HG03378 (cell line): ENCODE measurements at regions not wholly inside any gene's neighbourhood (a gene's known extent, or its start where the extent isn't known, plus 50 kb on each side); places are given as distances from the start of the nearest gene placed in this dataset.

Experiments used
- ATAC-seq: cut with Tn5 transposase; IDR thresholded peaks from one replicate; pipeline ENCODE4 v1.9.1; 2021; ENCODE audit warnings: mild to moderate bottlenecking, moderate library complexity; ENCODE audit not compliant: unreplicated experiment

DNA sequence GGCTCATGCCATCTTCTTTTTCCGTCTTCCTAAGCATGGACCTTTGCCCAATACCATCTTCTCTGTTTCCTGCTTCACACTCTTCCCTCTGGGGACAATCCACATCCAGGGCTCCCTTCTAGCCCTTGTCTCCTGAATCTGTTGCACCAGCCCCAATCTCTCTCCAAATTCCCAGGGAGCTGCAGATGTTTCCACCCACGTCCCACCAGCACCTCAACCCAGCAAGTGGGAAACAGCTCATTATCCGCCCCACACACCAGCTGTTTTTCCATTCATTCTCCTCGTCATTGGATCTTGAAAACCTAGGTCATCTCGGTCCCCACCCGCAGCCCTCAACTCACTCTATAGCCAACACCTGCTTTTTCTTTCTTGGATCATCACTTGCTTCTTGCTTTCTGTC lies 185.0 kb upstream of the CDYL start:
- ATAC-seq, result no peak

DNA sequence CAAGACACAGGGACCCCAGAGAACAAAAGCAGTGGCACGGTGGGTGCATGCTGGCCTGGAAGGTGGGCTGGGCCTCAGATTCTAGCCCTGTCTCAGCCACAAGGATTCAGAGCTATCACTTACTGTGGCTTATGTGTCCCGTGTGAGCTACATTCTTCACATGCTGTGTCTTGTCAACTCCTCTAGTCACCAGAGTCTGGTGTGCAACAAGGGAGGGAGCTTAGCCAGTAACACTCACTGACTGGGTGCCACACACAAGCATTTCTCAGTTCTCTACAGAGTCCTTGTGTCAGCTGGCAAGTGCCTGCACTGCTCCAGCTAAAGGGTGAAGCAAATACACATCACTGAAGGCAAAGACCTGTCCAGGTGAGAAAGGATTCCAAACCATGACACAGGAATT lies 186.9 kb upstream of the CDYL start:
- no peak for ATAC-seq

DNA sequence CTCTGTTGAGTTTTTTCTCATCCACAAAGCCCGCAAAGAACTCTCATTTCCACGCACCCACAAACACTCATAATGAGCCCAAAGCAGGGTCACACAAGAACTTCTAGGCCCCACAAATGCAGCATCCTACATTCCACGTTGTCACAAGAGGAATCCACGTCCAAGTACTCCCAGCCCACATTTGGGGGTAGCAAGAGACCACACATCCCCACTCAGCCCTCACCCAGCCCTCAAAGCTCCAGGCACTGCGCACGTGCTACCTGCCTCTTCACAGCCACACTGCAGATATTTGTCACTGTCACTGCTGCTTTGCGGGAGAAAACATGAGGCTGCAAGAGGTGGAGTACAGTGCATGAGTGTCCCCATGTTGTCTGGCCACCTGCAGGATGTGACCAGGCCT lies 187.6 kb upstream of the CDYL start:
- no peak for ATAC-seq

DNA sequence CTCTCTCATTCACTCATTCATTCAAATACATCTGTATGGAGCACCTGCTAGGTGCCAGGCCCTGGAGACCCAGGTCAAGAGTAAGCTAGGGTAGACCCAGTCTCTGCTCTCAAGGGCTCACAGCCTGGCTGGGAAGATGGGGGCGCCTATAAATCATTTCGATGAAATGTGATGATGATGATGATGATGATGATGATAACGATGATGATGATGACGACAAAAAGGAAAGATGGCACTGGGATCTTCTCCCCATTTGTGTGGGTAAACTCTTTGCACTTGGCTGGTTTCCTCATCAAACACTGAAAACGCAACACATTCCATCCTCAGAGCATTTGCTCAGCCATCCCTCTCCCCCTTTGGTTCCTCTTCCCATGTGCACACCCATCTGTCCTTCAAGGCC lies 188.0 kb upstream of the CDYL start:
- no peak for ATAC-seq

DNA sequence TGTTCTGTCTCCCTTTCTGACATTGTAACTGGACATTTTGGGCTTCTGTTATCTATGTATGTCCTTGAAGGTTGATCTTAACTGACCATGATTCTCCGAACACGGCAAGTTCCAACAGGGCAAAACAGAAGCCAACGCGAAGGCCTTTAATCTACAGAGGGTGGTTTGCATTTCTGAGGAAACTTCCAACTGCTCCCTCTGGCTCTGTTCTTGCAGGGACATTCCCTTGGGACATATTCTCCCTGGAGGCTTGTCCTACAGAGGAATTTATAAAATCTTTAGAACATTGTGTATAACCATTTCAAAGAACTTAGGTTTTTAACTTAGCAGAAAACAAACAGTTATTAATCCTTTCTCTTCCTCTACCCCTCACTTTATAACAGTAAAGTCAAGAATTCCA lies 189.0 kb upstream of the CDYL start:
- no peak for ATAC-seq

DNA sequence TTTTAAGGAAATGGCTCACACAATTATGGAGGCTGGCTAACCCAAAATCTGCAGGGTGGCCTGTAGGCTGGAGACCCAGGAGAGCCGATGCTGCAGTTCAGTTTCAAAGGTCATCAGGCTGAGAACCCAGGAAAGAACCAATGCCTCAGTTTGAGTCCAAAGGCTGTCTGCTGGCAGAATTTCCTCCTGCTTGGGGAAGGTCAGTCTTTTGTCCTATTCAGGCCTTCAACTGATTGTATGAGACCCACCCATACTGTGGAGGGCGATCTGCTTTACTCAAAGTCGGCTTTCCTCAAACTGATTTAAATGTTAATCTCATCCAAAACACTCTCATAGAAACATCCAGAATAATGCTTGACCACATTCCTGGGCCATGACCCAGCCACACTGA lies 189.7 kb upstream of the CDYL start:
- no peak for ATAC-seq

DNA sequence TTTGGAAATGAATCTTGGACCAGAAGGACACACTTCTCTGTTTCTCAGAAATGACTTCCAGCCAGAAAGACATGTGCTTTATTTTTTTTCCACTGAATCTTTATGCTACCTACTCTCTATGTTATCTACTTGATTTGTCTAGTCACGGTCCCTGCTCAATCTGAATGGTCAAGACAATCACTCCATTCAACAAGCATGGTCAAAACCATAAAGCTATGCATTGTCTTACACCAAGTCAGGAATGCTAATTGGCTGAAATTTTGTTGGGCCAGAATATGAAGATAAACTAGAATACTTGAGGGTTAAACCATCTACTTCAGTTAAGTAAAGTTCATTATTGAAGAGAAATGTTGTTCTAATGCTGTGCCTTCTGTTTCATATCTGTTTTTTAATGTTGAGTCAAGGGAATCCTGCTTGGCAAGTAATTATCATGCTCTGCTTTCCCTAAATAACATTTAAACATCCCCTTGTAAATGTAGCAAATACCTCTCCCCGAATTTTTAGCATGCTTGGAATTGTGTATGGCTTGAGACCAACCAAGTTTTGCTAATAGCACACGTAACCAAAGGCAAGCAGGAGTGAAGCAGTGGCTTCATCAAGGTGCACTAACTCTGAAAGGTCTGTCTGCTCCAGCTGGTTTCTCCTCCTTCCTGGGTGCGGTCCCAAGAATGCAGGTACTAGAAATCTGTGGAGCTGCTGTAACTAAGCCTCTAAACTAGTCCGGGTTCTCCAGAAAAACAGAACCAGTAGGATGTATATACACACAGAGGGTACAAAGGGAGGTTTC lies 190.3 kb upstream of the CDYL start:
- no peak for ATAC-seq

DNA sequence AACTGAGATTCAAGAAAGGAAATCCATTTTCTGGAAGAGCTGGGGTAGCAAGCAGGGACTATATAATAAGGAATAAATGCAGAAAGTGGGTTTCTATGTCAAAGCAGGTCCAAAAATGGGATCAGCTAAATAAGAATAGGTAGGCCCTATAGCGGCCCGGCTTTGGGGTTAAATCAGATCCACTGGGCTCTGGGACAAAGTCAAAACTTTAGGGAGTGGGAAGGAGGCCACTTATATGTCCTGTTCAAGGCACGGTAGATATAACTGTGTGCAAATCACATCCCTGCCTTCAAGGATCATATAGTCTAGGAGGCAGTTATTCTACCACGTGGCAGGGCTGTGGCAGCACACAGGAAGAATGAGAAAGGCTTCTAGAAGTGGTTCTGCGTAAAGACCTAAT lies 191.4 kb upstream of the CDYL start:
- no peak for ATAC-seq

DNA sequence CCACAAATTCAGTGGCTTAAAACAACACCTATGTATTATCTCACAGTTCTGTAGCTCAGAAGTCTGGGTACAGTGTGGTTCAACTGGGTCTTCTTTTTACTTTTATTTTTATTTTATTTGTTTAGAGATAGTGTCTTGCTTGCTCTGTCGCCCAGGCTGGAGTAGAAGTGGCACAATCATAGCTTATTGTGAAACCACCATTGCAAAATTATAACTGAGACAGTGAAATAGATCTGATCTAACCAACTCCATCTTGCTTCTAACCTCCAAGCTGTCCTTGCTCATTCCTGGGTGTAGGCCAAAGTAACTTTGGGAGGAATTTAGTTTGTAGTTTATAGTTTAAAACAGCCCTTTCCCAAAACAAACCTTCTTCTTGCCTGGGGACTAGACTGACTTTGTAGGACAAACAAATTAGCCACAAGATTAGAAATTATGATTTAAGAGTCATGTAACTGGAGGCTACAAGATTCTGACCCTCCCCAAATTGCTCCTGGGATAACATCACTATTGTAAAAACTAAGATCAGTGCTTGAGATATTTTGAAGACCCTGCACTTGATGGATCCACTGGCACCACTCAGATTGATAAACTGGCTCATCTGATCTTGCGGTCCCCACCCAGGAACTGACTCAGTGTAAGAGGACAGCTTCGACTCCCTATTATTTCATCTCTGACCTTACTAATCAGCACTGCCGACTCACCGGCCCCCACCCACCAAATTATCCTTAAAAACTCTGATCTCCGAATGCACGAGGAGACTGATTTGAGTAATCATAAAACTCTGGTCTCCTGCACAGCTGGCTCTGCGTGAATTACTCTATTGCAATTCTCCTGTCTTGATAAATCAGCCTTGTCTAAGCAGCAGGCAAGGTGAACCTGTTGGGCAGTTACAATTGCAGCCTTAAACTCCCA lies 193.4 kb upstream of the CDYL start:
- no peak for ATAC-seq

DNA sequence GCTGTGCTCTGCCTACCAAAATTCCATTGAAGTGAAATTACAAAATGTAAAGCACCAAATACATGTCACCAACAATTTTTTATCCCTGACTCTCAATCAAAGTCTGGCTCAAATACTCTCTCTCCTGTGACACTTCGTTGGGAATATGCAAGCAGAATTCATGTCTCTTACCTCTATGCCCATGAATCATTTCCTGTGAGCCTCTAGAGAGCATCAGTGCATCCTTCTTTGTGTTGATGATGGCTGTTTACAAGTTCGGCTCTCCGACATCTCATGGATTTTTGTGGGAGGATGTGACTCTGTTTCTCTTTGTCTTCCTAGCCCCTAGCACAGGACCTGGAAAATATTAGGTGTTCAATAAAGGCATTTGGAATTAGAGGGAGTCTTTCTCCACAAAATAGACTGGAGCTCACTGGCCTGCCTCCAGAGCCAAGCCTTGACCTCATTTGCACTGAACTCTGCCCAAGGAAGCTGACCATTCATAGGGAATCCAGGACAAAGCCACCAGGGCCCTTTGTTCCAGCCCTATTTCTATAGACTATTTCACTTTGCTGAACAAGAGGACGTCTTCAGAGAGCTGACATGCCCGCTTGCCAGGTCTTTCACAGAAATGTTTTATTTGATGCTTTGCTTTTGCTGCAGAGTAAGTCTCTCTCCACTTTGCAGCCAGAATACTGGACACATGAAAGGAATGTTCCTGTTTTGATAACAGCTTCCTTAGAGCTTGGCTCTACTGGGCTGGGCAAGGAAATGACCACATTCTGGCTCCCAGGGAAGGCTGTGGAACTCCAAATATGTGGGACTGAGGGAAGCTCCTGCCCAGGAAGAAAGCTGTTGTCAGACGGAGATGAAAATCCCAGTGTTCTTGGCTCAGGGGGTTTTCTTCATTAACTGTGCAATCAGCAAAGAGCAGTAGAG lies 194.5 kb upstream of the CDYL start:
- no peak for ATAC-seq

DNA sequence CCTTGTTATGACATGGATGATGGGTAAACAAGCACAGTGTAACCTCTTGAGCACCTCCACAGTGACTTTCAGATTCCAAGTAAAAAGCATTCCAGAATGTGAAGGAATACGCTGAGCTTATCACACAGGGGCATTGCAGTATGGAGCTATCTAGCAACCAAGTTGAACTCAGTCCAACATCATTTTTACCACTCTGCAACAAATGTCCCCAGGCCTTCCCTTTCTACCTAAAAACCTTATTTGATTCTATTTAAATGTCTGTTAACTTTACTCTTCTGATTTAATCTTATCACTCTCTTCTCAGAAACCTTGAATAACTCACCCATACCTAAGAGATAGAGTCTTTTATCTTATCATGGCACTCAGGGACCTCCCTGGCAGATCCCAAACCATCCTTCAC lies 195.8 kb upstream of the CDYL start:
- no peak for ATAC-seq

DNA sequence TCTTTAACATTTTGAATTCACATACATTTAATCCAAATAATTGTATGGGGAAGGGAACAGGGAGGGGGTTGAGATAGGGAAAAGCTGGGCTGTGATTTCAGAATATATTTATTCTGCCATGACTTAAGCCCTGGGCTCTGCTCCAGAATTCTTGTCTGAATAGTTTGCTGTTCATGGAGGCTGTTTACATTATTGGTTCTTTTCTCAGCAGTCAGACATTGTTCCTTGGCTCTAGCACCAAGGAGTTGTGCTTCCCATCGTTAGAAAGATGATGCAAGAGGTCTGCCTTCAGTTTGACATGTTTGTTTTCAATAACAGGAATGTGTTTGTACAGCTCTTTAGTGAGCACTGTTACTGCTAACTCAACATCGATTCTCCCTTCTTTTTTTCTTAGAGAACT lies 198.8 kb upstream of the CDYL start:
- ATAC-seq, result no peak

DNA sequence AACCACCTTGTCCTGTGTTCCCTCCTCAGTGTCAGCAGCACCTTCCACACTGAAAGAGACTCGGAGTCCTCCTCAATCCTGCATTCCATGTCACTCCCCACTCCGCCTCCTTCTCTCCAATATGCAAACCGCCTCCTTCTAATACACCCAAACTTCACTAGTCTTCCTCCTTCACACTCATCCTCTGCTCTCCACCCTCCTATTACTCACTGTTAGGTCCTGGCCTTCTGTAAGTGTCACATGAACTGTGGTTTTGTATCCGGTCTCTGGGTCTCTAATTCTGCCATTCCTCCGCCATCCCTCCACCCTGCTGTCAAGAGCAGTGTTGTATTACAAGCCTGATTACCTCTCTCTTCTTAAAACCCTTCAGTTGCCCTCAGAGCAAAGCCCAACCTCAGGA lies 200.5 kb upstream of the CDYL start:
- ATAC-seq, result no peak

DNA sequence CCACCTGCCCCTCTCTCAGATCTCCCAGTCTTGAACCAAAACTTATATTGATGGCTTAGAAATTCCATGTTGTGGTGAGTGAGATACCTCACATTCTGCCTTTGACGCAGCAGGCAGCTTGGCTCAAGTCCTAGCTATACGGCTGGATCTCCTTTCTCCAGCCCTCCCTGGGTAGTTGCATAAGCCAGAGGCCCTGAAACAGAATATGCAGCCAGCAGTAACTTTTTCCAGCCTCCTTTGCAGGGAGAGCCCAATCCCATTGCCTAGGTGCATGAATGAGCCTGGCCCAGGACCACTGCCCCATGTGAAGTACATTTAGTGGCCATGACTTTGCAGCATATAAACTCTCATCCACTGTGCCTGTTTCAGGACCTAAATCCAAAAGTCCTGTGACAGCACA lies 202.2 kb upstream of the CDYL start:
- ATAC-seq, result no peak

DNA sequence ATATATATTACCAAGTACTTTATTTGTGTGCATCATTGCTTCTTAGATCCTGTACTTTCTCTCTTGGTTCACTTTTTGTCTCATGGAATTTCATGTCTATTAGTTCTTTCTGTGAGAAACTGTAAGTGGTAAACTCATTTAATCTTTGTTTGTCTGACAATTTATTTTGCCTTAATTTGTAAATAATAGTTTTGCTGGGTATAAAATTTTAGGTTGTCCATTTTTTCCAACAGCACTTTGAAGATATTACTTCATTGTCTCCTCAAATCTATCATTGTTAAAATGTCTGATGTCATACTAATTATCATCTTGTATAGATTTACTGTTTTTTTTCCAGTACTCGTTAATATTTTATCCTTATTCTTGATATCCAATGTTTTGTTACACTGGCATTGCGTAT lies 205.2 kb upstream of the CDYL start:
- ATAC-seq, result no peak

DNA sequence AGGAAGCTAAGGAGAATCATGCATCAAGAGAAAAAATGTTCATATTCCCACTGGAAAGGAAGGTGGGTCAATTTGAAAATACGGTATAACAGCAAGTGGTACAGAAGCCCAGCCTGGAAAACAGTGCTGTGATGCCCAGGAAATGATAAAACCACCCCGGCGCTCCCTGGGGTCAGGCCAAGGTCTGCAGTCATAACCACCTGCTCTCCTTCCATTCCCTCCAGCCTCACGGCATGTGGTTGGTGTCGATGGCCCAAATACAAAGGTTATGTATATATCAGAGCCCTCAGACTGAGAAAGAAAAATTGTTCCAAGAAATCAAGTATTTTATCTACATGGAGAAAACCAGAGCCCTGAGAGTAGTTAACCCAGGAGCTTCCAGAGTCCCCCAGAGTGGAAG lies 208.1 kb upstream of the CDYL start:
- ATAC-seq, result no peak

DNA sequence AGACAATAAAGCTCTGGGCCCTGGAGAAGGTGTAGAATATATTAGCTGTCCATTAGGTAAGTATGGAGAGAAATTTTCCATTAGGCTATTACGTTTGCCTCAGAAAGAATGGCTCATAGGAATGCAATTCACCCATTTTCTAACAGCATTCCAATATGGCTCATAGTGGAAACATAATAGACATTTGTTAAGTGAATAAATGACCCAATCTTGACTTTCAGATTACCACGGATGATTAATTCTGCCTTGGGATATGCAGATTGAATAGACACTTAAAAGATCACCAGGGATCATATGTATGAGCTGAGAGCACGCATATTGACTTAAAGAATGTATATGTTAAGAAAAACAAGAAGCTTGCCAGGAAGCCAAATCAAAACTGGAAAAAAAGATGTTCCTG lies 209.1 kb upstream of the CDYL start:
- ATAC-seq, result no peak

DNA sequence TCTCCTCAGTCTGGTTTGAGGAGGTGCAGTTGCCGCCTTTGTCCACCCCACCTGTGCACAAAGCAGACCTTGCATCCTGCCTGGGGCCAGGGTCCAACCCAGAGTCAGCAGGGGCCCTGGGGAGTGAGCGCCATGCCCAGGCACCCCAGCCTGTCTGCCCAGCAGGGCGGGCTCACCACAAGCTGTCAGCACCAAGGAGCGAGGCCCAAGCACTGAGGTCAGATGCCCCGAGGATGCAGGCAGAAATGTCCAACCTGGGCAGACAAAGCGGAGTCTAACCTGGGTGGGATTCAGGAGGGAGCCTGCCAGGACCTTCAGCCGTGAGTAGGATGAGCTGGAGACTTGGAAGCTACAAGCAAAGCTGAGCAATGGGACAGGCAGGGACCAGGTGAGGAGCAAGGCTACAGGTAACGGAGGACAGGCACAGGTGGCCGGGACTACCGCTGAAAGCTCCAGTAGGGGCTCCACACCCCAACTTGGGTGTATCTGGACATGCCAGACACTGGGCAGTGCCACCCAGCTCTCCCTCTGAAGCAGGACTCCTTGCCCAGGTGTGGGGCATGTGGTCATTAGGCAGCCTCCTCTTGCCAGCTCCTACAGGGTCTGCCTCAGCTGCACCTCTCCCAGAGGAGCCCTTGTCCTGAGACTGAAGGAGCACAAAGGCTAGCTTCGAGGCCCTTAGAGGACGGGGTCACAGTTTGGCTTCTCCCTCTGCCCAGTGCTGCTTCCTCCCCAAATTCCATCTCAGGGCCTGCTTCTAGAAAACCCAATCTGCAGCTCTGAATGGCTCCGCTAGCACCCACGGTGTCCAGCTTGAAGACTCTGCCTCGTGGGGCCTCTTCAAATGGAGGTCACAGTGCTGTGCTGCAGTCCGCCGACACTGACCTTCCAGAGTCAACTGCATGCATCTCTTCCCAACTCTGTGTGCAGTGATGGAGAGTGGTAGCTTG lies 210.6 kb upstream of the CDYL start:
- no peak for ATAC-seq

DNA sequence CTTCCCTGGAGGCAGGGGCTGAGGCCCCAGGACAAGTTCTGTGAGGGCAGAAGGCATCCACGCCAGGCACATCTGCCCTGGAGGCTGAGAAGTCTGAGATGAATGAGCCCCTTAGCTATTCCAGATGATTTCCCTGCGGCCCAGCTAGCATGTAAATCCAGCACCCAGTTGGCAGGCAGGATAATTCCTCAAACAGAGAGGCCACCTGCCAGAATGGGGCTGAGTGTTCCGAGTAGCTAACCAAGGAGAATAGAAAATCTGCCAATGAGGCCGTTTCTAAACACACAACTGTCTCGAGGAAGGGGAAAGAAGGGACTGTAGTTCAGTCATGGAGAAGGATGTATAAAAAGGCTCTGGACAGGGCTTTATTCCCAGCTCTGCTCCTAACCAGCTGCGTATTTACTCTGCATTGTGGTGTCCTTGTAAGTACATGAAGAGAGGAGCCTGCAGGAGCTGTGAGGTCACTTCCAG lies 211.4 kb upstream of the CDYL start:
- no peak for ATAC-seq

DNA sequence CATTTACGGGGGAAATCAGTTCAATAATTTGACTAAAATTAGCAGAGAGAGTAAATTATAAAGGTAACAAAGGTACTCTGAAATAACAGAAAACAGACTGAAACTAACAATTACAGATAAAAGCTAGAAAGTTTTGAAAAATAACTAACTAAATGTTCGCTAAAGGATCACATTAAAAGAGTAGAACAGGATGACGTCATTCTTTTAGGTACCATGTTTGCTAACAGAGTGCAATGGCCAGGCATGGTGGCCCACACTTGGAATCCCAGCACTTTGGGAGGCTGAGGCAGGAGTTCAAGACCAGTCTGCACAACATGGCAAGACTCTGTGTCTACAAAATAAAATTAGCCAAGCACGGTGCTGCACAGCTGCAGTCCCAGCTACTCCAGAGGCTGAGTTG lies 212.3 kb upstream of the CDYL start:
- ATAC-seq, result no peak
